Fibroblast of skin of back (primary cell): ENCODE measurements at regions not wholly inside any gene's neighbourhood (a gene's known extent, or its start where the extent isn't known, plus 50 kb on each side); places are given as distances from the start of the nearest gene placed in this dataset.
A peak's percentile ranks its signal among the peaks of the same experiment; 100 is the strongest.

Experiments
- DNase-seq: peaks from one replicate; pipeline ENCODE4 v3.0.0-alpha.2; 2013

DNA sequence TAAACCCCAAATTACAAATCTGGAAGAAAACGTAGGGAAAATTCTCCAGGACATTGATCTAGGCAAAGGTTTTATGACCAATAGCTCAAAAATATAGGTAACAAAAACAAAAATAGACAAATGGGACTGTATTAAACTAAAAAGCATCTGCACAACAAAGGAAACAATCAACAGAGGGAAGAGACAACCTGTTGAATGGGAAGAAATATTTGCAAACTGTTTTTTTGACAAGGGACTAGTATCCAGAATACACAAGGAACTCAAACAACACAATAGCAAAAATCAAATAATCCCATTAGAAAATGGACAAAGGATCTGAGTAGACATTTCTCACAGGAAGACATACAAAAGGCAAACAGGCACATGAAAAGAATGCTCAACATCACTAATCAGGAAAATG, 386.3 kb downstream of the ENC1 start:
- no peak for DNase-seq

DNA sequence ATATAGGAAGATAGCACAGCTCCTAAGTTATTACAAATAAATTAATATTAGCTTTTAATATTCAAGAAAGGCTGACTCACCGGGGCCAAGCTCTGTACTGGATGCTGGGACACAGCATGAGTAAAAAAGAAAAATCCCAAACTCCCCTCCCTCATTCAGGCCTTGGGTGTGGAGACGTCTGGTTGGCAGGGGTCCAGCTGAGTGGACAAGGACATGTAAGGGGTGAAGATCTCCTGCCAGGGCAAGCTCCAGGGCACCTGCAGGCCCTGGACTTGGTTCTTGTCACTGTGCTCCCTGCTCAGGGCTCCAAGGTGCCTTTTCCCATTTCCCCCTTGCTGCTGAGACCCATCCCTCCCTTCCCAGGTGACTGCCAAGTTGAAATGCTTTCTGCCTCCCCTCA, 388.5 kb downstream of the ENC1 start:
- no peak for DNase-seq

DNA sequence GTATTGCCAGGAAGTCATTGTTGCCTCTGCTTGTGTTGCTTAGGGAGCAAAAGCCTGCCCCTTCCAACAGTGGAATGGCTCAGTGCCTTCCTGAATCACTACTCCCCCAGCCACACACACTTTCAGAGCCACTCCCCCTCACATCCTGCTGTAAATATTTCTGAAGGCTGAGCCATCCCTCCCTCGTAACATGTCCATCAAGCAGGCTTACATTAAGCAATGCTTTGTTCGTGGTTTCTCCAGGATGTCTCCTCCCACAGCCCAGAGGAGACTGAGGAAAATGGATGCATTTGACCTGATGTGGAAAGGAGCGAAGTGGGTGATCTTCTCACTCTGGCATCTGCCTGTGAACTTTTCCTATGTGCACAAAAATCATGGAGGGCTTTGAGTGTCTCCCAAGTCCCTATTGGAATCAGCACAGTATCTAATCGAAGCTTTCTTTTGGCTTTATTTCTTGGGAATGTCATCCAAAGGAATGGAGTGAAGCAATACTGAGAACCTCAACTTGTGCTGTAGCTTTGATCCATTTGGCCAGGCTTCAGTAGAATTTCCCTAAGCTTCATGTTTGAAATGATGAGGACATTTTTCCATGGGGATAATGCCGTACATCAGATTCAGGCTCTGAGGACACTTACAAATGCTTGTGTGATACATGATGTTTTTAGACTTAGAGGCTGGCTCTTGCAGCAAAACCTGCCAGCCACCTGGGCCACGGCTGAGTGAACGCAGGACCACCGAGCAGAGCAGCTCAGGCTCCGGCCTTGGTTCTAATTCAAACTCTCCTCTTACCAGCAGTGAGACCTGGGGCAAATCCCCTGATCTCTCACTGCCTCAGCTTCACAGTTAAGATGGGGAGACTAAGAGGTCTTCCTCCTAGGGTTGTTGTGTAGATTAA, 389.1 kb downstream of the ENC1 start:
- peak; percentile 93 for DNase-seq

DNA sequence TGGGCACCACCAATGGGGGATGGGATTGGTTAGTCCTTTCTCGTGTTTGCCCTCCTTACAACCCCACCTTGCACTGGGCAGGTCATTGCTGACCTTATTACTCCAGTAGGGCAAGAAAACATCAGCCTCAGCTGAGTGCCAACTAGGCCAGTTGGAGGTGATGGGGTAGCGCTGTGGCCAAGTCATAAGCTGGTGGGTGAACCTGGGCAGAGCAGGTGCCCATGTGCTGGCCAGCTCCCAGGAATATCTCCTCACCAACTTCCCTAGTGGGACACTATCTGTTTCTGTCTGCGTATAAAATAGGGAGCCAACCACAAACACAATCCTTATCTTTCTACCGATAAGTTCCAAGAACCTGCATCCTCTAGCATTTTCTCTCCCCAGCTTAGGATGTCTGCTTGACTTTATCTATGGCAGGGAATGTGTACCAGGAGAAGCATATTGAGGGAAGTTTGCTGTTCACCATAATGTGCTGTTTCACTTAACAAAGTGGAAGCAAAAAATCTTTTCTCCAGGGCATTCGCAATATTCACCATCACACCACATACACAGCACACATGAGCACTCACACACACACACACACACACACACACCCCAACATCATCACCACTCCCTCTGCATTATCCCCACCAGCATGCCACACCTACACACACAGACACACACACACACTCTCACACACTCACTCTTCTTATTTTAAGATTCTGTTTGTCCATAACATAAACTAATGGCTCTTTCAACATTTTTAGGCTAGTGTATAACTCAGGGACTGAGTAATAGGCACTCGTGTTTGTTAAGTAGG, 390.0 kb downstream of the ENC1 start:
- no peak for DNase-seq

DNA sequence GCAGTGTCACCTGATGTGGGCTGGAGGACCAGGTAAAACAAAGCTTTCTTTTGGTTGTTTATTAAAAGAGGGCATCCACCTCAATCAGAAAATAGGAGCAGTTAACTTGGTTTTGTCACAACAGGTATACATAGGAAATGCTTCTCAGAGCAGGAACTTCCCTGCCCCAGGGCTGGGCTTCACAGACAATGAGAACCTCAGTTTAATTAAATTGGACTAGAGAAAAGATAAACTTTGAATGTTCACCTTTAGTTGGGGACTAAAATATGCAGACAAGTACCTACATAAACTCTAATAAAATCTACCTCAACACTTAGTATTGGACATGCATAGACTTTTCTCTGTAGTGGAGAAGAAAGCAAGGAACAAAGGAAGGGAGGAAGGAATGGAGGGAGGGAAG, 392.0 kb downstream of the ENC1 start:
- DNase-seq, result no peak

DNA sequence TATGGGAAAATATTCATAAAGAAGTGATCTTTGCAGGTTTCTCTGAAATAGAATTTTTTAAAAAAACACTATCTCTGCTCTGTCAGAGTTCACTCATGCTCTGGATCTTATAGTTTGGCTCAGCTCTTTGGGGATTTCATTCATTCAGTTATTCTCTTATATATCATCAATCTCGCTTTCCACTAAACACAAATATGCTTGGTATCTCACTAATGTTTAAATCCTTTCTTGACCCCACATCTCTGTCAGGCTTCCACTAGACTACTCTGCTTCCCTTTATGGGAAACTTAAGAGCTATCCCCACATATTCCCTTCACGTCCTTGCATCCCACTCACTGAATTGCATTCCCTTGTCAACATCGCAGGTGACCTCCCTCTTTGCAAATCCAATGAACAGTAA, 396.1 kb downstream of the ENC1 start:
- peak; percentile 26 for DNase-seq

DNA sequence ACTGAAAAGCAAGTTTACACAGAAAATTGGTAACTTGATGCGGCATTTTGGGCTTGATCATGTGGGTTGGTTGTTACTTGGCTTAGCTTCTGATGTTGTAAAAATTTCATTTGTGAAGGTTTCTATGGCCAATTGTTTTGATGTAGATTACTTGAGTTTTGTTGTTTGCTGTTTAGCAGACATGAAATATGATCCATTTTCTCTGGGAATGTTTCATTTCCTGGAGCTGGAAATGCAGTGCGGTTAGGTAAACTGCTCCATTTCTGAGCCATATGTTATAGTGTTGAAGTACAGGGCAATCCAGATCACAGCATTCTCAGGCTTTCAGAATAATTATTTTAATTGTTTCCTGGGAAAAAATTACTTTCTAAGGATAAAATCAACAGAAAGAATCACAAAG, 396.9 kb downstream of the ENC1 start:
- DNase-seq, result peak; percentile 45

DNA sequence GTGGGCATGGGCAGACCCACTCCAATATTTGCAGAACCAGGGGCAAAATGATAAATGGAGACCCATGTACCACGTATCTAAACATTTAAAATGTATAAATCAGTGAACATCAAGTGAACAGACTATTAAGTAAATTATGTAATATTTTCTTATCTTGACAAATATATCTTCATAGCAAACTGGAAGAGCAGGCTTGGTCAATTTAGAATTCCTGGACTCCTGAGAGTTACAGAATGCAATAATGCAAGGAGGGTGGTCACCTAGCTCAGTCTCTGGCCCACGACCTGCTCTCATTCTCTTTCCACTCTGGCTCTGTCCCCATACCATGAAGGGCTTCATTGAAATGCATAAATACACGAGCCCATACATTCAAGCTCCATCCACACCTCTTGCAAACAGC, 398.0 kb downstream of the ENC1 start:
- no peak for DNase-seq

DNA sequence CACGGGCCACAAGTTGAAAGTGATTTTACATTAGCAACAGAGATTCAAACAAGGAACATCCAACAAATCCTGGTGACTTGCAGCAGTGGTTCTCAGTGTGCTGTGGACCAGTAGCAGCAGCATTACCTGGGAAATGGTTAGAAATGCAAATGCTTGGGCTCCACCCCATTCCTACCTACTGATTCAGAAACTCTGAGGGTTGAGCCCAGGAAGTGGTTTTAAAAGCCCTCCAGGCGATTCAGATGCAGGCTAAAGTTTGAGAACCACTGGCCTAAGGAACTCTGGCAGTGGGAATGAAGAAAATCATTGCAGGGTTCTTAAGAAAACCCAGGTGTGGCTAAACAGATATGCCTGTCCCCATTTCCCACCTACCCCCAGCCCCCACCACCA, 398.8 kb downstream of the ENC1 start:
- peak; percentile 79 for DNase-seq

DNA sequence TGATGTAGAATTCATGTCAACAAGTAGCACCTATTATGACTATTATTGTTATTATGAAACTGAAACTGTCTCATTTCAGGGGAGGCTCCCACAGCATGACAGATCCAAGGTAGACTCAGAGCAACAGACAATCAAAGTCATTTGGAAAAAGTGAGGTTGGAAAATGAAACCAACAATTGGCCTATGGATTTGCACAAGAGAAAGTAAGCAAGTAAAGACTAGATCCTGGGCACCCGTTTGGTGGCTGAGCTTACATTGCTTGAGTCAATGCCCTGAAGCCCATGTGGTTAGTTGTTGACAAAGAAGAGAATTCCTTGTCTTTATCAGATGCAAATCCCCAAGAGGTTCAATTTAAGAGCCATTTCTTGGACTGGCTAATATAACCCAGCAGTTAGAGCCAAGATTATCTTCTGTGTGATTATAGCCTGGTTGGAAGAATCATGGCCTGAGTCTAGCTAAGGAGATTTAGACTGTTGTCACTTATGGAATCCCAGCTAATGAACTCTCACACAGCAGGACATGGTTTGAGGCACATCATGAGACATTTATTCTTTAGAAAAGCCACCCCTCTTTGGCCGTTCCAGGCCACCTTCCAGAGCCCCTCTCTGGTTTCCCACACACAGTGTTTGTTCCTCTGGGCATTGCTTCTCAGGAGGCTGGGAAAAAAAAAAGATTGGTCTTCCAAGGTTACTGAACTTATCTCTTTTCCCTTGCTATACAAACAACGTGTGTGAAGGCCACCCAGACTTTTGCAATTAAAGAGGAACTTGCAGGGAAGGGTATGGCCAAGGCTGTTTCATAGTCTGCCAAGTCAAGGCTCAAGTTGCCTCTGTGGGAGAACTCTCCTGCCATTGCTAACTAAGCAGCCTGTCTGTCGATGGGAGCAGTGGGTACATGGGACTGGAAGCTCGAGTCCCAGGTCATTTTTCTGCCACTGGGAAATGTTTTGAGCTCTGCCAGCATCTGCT, 399.5 kb downstream of the ENC1 start:
- peak; percentile 52 for DNase-seq

DNA sequence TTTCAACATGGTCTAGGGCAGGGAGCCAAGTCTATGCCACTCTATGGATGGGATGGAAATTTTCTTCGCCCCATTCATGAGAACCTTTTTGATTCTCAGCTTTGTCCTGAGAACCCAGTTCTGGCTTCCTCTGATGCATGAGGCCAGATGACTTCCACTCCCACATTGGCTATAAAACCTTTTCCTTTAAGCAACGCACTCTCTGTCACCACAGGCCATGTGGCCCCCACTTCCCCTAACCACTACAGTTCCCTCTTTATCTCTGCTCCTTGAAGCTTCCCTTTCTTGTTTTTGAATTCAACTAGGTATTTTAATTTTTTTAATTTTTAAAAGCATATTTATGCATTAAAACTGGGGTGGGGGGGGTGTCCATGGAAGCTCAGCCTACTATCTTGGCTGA, 401.3 kb downstream of the ENC1 start:
- DNase-seq, result no peak

DNA sequence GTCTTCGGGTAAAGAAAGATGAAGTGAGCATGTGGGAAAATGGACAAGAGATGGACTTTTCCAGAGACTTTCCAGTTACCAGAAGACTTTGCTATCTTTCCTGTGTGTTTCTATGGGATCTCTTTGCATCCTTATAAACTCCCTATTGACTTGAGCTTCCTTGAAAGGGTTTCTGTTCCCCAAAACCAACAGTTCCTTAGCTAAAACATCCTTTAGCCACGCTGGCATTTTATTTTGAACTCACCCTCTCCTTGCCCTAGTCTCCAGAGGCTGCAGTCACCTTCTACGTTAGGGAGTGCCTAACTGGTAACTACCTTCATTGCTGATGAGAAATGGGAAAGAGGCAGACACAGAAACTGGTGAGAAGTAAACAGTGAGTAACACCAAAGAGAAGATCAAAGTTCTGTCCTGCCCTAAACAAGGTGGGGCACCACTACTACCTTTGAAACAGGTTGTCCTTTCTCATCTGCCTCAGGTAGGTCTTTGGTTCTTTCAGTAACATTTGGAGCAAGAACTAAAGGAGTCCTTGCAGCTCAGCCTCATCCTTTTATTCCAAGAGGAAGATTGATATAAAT, 402.9 kb downstream of the ENC1 start:
- DNase-seq, result no peak

DNA sequence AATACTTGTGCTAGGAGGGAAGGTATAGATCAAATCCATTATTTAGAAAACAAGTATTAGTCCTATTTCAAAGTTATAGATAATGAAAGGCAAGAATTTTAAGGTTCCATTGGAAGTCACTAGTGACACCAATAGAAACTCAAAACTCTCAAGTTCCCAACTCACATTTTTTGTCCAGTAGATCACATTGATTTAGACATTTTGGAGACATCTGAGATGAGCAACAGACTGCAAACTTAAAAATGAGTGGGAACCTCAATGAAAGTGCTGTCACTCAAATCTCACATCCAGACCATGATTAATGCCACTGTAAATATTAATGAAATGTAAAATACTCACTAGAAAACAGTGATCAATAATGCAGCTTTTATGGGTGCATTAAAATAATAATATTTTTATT, 405.0 kb downstream of the ENC1 start:
- DNase-seq, result peak; percentile 62

DNA sequence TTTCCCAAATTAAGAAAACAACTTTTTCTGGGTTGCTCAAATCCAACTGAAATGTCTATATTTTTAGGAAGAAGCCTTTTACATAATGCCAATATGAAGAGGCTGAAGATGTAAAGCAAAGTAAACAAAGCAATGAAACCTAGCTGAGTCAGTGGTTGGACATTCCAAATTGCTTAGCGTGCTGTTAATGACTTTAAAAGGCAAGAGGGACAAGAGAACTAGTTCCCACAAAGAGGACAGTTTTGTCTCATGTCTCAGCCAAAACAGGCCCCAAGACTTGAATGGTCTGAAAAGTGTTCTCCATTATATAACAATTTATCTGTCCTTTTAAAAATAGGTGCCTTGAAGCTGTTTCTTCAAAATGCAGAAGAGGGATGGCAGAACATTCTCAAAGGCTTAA, 407.0 kb downstream of the ENC1 start:
- DNase-seq, result peak; percentile 97

DNA sequence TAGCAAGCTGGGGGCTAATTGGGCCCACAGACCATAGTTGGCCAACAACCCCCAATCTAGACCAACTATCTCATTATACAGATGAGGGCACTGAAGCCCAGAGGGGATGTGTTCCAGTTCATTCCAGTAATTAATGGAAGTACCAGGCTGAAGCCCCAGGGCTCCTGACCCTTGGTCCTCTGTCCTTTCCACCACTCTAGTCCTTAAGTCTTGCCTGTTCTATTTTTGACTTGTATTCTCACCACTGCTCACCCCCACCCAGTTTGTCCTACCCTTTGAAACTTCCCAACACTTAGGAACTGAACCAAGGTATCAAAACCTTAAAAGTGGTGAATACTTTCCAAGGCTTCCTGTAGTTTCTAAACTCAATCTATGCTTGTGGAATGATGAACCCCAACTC, 407.4 kb downstream of the ENC1 start:
- no peak for DNase-seq

DNA sequence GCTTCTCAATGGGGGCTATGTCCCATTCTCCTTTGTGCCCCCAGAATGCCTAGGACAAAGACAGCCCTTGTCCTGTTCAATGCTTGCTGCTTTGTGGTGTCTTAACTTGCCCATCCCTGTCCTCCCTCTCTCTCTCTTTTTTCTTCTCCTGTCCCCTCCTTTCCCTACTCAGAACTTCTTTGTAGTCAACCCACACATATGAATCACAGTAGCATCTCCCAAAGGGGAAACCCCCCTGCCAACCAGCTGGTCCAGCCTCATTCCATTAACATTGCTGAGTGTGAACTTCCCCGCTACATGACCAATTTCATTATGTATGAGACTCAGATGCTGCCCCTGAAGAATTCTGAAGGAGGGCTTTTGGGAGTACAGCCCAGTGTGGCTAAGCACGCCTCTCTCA, 408.3 kb downstream of the ENC1 start:
- peak; percentile 98 for DNase-seq

DNA sequence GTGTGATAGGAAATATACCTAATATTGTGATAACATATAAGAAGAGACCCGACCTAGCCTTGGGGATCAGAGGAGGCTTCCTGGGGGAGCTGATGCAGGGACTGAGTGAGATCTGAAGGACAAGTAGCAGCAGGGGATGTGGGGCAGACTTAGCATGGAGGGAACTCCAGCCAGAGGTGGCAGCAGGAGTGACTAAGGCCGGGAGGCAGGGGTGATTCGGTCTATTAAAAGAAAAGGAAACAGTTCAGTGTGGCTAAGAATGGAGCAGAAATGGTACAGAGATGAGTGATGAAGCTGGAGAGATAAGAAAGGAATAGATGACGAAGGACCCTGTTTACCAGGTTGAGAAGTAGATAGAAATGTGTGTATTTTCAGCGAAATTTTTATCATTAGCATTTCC, 408.8 kb downstream of the ENC1 start:
- peak; percentile 64 for DNase-seq

DNA sequence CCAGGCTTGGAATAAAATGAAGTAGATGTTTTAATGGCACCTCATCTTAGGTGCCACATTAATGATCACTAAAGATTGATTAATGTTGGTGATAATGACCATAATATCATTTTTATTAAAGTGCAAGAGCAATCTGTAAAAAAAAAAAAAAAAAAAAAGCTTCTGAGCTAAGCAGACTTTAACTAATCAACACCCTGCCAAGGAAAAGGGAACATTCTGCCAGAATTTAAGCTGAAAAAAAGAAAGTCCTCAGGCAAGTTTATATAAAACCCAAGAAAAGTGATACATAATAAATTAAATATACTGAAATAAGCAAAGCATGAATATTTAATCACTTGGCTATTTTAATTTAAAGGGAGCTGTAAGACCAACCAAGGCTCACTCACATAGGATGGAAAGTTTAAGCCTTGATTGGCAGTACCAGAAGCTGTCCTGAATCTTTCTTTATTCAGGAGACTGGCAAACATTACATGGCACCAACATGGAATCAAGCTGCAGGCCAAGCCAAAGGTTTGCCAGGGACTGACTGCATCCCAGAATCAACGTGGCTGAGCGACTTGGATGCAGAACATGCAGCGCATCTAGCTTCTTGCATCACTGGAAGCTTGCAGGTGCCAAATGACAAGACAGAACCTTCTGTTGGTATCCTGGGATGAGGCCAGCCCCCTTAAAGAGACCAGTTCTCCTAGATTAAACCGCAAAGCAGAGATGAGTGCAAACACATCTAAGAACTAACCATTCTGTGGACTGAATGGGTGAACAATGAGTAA, 413.6 kb downstream of the ENC1 start:
- DNase-seq, result no peak

DNA sequence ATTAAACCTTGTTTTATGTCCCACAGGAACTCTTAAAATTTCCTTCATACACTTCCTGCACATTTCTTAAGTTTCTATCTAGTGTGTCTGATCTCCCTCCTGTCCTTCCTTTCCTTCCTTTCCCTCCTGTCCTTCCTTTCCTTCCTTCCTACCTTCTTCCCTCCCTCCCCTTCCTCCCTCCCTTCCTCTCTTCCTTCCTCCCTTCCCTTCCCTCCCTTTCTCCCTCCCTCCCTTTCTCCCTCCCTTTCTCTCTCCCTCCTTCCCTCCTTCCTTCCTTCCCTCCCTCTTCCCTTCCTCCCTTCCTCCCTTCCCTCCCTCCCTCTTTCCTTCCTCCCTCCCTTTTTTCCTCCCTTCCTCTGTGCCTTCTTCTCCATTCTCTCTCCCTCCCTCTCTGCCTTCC, 414.9 kb downstream of the ENC1 start:
- DNase-seq, result no peak

DNA sequence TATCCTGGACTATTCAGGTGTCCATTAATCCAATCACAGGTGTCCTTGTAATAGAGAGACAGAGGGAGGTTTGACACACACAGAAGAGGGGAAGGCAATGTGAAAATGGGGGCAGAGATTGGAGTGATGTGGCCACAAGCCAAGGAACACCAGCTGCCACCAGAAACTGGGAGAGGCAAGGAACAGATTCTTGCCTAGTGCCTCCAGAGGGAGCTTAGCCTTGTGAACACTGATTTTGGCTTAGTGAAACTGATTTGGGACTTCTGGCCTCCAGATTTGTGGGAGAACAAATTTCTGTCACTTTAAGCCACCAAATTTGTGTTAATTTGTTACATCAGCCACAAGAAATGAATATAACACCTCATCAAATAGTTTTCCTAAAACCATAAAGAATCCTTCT, 416.2 kb downstream of the ENC1 start:
- no peak for DNase-seq

DNA sequence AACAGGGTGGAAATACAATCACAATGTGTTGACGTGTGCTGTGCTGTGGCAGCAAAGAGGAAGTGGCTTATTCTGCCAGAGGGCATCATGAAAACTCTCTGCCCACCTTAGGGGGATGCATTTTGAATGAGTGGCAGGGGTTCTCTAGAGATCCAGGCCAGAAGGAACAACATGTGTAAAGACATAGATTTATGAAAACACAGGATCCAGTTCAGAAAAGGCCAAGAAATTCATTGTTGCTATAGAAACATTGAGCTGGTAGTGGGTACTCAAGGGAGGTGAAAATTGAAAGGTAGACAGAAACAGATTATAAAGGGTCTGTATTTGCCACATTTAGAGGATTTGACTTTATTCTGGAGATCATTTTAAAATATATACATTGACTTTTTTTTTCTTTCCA, 417.7 kb downstream of the ENC1 start:
- no peak for DNase-seq

DNA sequence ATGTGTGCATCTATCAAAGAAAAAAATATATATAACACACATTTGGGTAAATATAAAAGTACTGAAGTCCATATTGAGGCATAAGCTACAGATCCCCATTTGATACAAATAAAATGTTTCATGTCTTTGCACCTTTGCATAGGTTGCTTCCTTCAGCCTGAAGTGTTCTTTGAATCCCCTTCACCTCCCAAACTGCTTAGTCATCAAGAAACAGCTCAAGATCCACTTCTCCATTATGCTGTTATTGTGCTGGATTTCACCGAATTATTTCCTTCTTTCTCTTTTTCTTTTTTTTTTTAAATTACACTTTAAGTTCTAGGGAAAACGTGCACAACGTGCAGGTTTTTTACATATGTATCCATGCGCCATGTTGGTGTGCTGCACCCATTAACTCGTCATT, 419.1 kb downstream of the ENC1 start:
- DNase-seq, result no peak
